Breast epithelium (tissue), 3 donors: ENCODE measurements at regions not wholly inside any gene's neighbourhood (a gene's known extent, or its start where the extent isn't known, plus 50 kb on each side); places are given as distances from the start of the nearest gene placed in this dataset.

ENCODE experiments used
- CTCF ChIP-seq, 3 donors: fragments of 450-650 bp; IDR thresholded peaks; one replicate each; pipeline ENCODE4 v1.5.1; 2016 to 2017; ENCODE audit warnings: antibody characterized with exemption in 3 of 3, mild to moderate bottlenecking in 3 of 3, moderate library complexity in 3 of 3
- POLR2A ChIP-seq: fragments of 450-650 bp; IDR thresholded peaks from one replicate; pipeline ENCODE4 v1.6.1; 2016; ENCODE audit warnings: antibody characterized with exemption, mild to moderate bottlenecking, moderate library complexity
- POLR2AphosphoS5 ChIP-seq, 3 donors: sonication (generic); formaldehyde crosslinking; IDR thresholded peaks; one replicate each; pipeline ENCODE4 v1.6.1; 2017; ENCODE audit warnings: antibody characterized with exemption in 3 of 3

GRCh38 chr4:135050086-135050717 lies 848.6 kb upstream of the PABPC4L start:
- TF ChIP-seq CTCF (IDR thresholded peaks at IDR 0.05) (no peak), POLR2AphosphoS5 (IDR thresholded peaks at IDR 0.05) (no peak), POLR2A (no peak)
